HG03108 (cell line): ENCODE measurements at regions not wholly inside any gene's neighbourhood (a gene's known extent, or its start where the extent isn't known, plus 50 kb on each side); places are given as distances from the start of the nearest gene placed in this dataset.
"Not testable (repeated sequence)": the region's sequence is repeated elsewhere in the genome, so short reads cannot be mapped to it uniquely, and the experiment has no call there.

Experiments used
- ATAC-seq: cut with Tn5 transposase; IDR thresholded peaks from one replicate; pipeline ENCODE4 v1.9.1; 2021; ENCODE audit warnings: moderate library complexity; ENCODE audit not compliant: unreplicated experiment

DNA sequence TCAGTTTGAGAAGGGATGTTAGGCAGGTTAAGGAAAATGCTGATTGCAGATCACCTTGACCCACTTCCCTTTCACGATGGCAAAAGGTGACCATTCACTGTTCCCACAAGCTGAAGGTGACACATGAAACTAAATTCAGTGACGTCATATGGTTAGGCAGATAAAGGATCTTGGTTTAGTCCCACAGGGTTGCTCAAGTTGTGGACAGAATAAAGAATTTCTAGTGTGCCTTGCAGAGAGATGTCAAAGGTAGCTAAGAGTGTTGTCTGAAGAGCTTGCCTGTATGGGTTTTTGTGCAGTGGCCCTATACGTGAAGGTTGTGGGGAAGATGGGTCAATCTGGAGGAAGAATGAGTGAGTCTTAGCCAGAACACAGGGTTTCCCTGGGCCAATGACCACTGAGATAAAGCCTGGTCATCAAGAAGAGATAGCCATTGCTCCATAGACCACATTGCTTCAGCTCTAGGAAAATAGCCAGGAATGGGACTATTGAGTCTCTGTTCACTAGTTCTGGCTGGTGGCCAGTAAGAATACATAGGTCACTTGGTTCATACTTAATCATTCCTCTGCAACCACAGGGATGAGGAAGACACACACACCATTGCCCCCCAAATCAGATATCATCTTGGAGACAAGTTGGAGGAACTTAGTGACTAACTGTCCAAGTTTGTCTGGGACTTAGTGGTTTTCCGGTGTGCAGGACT is 148.5 kb upstream of the ATXN1 start:
- ATAC-seq = no peak

DNA sequence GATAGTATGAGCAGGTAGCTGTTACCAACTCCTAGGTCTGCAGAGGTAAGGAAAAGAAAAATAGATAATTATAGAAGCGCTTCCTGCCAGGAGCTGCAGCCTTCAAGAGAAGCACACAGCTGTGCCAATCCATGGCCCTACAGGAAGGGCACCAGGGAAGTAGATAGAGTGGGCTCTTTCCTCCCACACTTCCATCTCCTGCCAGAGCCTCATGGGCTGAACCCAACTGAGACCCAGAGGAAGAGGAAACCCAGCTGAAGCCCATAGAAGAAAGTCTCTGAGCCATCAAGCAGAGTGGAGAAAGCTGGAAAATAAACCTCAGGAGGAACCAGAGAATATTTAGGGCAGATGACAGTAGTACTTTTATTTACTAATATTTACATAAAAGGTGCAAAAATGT is 146.7 kb upstream of the ATXN1 start:
- no peak for ATAC-seq

GRCh38 chr6:16904957-16905356 is 143.7 kb upstream of the ATXN1 start:
- ATAC-seq = no peak

GRCh38 chr6:16903470-16903869 is 142.2 kb upstream of the ATXN1 start:
- no peak for ATAC-seq

- ATAC-seq = no peak
Observed at GRCh38 chr6:16902502-16902901, 141.2 kb upstream of the ATXN1 start.

DNA sequence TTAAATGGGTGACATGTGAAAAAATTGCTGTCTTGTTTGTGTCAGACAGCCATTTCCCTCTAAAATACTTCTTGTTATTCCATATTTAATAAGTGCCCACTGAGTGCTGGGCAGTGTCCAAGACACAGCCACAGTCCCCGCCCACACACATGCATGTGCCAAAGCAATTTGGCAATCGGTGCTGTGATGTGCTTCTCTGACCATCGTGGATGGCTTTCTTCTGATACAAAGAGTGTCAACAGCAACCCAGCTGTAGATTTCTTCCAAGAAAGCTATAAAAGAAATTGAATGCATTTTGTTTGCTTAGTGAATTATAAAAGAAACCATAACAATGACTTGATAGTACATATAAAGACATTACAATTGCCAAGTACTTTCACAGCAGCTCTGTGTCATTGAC is 140.5 kb upstream of the ATXN1 start:
- no peak for ATAC-seq

- no peak for ATAC-seq
Observed at GRCh38 chr6:16901306-16901705, 140.0 kb upstream of the ATXN1 start.

GRCh38 chr6:16898640-16899396 is 137.6 kb upstream of the ATXN1 start:
- ATAC-seq = no peak

- no peak for ATAC-seq
Observed at GRCh38 chr6:16897669-16898068, 136.4 kb upstream of the ATXN1 start.

DNA sequence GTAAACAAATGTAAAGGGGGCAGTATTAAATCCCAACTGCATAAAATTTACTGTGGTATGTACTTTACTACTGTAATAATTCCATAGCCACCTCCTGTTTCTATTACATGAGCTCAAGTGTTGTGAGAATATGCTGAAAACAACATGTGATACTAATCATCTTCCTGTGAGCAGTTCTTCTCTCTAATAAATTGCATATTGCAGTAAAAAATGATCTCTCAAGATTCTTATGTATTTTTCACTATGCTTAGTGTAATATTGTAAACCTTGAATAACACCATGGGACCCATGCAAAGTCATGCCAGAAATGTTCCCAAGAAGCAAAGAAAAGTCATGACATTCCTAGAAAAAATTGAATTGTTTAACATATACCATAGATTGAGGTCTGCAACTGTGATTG is 133.0 kb upstream of the ATXN1 start:
- no peak for ATAC-seq

- ATAC-seq = not testable (repeated sequence)
Observed at GRCh38 chr6:16891110-16891509, 129.8 kb upstream of the ATXN1 start.

DNA sequence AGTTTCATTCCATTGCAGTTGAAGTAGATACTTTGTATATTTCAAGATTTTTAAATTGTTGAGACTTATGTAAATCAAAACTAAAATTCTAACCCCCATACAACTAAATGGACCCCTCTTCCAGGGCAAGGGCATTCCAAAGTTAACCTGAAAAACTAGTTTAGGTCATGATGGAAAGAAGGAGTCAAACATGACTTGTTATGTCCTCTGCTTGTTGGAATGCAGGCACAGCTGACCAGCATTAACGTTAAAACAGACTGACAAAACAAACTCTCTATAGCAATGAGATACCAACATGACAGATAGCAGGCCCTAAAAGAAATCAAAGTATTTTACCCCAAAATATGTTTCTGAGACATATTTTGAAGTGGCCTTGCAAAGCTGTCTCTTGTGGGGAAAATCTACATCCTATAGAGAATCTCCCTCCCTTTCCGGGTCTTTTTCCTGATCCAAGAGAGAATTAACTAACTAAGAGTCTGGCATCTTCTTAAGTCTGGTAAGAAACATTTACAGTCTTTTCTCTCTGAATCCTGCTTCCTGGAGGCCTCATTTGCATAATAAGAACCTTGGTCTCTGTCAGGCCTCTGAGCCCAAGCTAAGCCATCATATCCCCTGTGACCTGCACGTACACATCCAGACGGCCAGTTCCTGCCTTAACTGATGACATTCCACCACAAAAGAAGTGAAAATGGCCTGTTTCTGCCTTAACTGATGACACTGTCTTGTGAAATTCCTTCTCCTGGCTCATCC is 124.3 kb upstream of the ATXN1 start:
- no peak for ATAC-seq

- ATAC-seq = no peak
Observed at GRCh38 chr6:16884526-16884925, 123.3 kb upstream of the ATXN1 start.

DNA sequence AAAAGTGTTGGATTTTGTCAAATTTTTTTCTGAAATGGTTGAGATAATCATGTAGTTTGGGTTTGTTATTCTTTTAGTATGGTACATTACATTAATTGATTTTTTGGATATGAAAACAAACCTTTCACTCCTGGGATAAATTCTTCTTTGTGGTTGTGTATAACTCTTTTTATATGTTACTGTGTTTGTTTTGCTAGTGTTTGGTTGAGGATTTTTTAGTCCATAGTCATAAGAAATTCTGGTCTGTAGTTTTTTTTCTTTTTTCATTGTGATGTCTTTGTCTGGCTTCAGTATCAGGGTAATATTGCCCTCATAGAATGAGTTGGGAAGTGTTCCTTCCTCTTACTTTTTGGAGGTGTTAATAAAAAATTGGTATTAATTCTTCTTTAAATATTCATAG is 122.2 kb upstream of the ATXN1 start:
- ATAC-seq = no peak

DNA sequence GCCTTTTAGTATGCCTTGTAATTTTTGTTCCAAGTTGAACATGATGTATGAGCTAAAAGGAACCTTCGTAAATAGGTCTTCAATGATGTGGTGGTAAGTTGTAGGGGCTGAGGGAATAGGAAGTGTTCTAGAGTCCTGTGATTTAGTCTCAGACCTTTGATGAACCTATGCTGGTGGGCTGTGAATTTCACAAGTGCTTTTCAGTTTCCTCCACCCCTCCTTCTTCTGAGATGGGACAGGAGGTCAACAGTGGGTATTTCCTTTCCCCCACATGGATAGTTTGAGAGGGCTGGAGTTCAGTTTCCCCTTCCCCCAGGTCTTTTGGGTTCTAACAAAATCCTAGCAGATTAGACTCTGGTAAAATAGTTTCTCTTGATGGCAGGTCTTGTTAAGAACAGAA is 121.0 kb upstream of the ATXN1 start:
- ATAC-seq = no peak

GRCh38 chr6:16876852-16877251 is 115.6 kb upstream of the ATXN1 start:
- ATAC-seq = not testable (repeated sequence)

- no peak for ATAC-seq
Observed at GRCh38 chr6:16876201-16876600, 114.9 kb upstream of the ATXN1 start.

DNA sequence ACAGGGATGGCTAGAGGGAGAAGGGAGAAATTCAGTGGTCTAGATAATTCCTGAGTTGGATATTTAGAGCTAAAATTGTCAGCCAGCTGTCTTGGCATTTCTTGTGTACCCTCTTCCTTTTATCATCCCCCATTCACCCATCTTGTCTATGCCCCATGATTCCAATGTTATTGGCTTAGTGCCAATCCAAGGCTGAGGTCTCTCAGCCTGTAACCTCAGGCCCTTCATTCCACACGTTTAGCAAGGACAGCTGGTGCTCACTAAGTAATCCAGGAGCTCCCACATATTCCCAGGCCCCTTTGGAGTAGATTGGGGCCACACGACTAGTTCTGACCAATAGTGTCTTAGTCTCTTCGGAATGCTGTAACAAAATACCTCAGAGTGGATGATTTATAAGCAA is 112.4 kb upstream of the ATXN1 start:
- no peak for ATAC-seq

GRCh38 chr6:16872543-16873235 is 111.4 kb upstream of the ATXN1 start:
- ATAC-seq = no peak

- ATAC-seq = no peak
Observed at GRCh38 chr6:16871047-16871446, 109.8 kb upstream of the ATXN1 start.

- no peak for ATAC-seq
Observed at GRCh38 chr6:16868968-16869367, 107.7 kb upstream of the ATXN1 start.
